NCI-H2029 treated with DMSO at 0.1 percent for 48 hours (cell line): ENCODE measurements at regions not wholly inside any gene's neighbourhood (a gene's known extent, or its start where the extent isn't known, plus 50 kb on each side); places are given as distances from the start of the nearest gene placed in this dataset.
"Not testable (repeated sequence)": the region's sequence is repeated elsewhere in the genome, so short reads cannot be mapped to it uniquely, and the experiment has no call there.

Source experiments
- DNase-seq: peaks from one replicate; lab custom pipeline; 2025; lab: John Stamatoyannopoulos, UW

GRCh38 chr10:95137990-95138625, 55.9 kb upstream of the ACSM6 start:
- not testable (repeated sequence) for DNase-seq

GRCh38 chr10:95134490-95134889, 59.5 kb upstream of the ACSM6 start:
- no peak for DNase-seq

- no peak for DNase-seq
Observed at GRCh38 chr10:95133997-95134396, 60.0 kb upstream of the ACSM6 start.

- peak; percentile 41 for DNase-seq
Observed at GRCh38 chr10:95133016-95133752, 60.9 kb upstream of the ACSM6 start.

- not testable (repeated sequence) for DNase-seq
Observed at GRCh38 chr10:95130429-95130828, 61.1 kb upstream of the CYP2C8 start.

- DNase-seq, result no peak
Observed at GRCh38 chr10:95125582-95125981, 56.3 kb upstream of the CYP2C8 start.

- DNase-seq, result no peak
Observed at GRCh38 chr10:95122736-95123135, 53.4 kb upstream of the CYP2C8 start.

GRCh38 chr10:95121904-95122303, 52.6 kb upstream of the CYP2C8 start:
- DNase-seq, result no peak
